ENCODE measurements at regions not wholly inside any gene's neighbourhood (a gene's known extent, or its start where the extent isn't known, plus 50 kb on each side); places are given as distances from the start of the nearest gene placed in this dataset.
"Not testable (repeated sequence)": the region's sequence is repeated elsewhere in the genome, so short reads cannot be mapped to it uniquely, and the experiment has no call there.

- not testable (repeated sequence) for TF ChIP-seq POLR2A (IDR thresholded peaks at IDR 0.05; ENCODE audit: extremely low read depth, insufficient read length); CTCF (IDR thresholded peaks at IDR 0.05; ENCODE audit: low read depth, low read length); MYC (IDR thresholded peaks at IDR 0.05; ENCODE audit: low read depth, low read length); MAX (IDR thresholded peaks at IDR 0.05; ENCODE audit: low read depth, low read length)
Observed at GRCh38 chr5:84435861-84436346, 51.2 kb upstream of the EDIL3 start.
